HuH-7 (cell line): ENCODE measurements at regions not wholly inside any gene's neighbourhood (a gene's known extent, or its start where the extent isn't known, plus 50 kb on each side); places are given as distances from the start of the nearest gene placed in this dataset.

Source experiments
- DNase-seq: peaks from one replicate; pipeline ENCODE4 v3.0.0; 2011; ENCODE audit warnings: low spot score

GRCh38 chr6:165985806-165986299, 181.8 kb downstream of the TBXT start:
- no peak for DNase-seq

- DNase-seq = no peak
These were observed 182.3 kb downstream of the TBXT start for GRCh38 chr6:165985281-165985805.

GRCh38 chr6:165984729-165985275, 182.8 kb downstream of the TBXT start:
- DNase-seq = no peak

DNA sequence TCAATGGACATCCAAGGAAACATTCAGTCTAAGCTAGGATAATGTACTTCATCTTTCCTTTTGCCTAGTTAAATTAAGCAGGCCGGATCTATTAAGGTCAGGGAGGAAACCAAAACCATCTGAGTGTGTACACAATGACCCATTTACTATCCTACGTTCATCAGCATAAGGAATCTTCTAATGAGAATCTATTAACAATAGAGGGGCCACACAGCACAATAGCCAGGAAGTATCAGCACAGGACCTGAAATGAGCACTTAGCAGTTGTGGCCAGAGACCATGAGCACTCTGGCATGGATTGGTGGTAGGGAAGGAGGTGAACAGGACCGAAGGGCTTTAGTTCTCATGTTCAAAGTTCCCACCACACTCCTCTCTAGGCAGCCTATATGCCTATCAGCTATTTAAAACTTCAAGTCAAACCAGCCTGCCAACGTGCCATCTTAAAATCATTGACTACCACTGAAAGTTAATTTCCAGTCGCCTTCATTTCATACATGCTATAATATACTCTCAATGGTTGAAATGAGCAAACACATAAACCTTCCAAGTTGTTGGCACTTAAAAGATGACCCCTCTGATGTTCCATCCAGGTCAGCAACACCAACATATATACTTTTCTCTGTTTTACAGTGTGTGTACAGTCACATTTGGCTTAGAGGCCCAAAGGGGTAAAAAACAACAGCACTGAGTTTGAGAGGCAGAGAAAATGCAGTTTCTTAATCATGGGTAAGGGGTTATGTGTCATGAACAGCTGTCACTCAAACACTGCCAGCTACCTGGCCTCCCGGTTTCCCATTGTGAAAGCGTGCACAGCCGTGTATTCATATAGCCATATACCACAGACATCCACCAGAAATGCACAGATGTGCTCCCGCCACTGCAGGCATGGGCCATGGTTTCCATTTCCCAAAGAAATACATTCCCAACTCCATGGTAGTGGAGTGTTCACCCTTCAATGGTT, 184.3 kb downstream of the TBXT start:
- no peak for DNase-seq

DNA sequence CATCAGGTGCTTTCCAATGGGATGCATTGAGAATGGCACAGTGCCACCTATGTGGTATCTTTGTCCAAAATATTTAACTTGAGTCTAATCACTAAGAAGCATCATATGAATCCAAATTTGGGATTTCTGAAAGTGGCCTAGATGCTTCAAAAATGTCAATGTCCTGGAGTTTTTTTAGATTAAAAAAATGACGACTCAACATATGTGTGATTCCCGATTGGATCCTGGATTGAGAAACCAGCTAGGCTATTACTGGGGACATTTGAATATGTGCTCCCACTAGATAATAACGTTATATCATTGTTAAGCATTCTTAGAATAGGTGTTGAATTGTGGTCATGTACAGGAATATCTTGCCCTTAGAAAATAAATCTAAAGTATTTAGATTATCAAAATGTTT, 189.2 kb downstream of the TBXT start:
- no peak for DNase-seq

DNA sequence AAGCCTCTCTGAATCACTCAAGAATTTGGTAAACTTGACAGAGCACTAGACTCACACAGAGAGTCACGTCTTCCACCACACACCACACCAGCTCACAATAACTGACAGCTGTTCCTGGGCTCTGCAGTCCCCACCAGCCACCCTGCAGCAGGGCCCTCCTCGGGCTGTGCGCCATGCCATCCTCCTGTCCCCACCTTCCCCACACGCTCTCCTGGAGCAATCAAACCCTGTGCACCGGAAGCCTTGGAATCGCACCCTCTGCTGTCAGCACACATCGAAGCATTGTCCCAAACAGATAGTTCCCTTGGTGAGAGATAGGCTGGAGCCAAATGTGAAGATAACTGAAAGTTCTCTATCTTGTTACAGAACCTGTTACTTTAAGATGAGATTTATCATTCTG, 191.0 kb downstream of the TBXT start:
- DNase-seq = no peak

- DNase-seq = no peak
These were observed 192.8 kb downstream of the TBXT start for GRCh38 chr6:165974817-165975216.

DNA sequence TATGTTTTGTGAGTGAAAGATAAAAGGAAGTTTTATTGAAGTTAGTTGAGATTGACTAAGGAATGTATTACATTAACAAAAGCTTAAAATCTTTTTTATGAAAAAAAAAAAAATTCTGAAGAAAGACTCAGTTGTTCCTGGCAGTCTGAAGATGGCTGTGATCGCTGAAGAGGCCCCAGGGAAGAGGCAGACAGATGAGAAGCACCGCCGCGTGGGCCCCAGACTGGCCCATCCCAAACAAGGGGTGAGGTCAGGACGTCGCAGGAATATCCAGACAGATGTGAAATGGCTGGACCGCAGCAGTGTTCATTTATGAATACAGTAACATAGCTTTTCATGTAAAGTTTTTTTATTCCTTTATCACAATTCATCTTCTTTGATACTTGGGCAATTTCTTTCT, 194.2 kb downstream of the TBXT start:
- no peak for DNase-seq

- DNase-seq = no peak
These were observed 195.4 kb downstream of the TBXT start for GRCh38 chr6:165972139-165972802.

- DNase-seq = no peak
These were observed 196.4 kb downstream of the TBXT start for GRCh38 chr6:165971202-165971601.

GRCh38 chr6:165970001-165970400, 197.7 kb downstream of the TBXT start:
- no peak for DNase-seq

- DNase-seq = no peak
These were observed 198.5 kb downstream of the TBXT start for GRCh38 chr6:165969184-165969583.

GRCh38 chr6:165968408-165968807, 199.2 kb downstream of the TBXT start:
- DNase-seq = no peak

DNA sequence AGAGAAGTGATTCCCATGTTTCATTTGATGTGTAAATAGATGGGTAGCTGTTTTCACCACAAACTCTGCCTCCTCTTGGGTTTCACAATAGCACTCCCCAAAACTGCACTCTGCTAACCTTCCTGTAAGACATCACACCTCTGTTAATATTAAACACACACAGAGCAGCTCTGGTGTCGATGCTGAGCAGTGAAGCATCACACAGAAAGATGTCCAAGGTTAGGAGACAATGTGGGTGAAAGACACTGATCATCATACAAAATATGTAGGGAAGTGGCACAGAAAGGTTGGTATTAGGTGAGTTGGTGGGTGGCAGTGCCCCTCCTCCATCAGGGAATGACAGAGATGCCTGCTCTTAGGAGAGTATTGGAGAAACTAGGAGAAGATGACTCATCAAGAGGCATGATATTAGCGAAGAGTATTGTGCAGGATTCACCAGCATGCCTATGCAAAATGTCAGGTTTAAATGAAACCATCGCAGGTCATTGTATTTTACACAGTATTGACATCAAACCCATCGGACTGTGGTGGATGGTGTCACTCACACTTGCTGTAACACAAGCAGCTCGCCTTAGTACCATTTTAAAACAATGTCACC, 199.7 kb downstream of the TBXT start:
- DNase-seq = no peak

GRCh38 chr6:165963750-165964149, 203.9 kb downstream of the TBXT start:
- DNase-seq = no peak

- no peak for DNase-seq
These were observed 205.3 kb downstream of the TBXT start for GRCh38 chr6:165962366-165962765.

DNA sequence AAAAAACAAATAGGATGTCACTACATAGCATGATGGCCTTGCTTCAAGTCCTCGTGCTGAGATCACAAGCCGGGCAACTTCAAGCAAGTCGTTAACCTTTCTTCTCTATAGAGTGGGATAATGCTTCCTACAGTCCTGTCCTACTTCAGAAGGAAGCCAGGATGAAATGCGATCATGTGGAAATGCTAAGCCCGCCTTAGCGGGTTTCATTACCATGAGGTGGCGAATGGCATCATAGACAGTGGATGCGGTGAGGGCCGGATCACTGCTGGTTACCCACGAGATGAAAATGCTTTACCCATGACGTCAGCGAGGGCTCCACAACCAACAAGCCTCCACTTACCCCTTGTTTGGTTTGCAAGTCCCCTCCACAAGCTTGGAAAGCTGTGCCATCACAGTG, 206.4 kb downstream of the TBXT start:
- no peak for DNase-seq

DNA sequence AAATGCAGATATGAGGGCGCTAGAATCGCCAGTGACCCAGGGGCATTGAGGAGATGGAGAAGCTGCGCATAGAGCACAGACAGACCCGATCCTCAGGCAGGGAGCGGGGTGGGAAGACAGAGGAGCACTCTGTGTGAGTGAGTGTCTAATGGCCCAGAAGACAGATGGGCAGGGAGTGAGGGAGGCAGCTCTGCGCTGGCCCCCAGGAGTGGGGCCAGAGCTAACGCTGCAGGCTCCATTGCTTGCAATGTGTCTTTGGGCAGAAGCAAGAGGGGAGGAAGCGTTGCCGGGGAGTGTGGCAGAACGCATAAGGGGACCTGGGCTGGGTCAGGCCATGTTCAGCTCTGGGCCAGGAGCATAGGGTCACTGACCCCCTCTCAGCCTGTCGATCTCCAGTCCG, 207.0 kb downstream of the TBXT start:
- no peak for DNase-seq

DNA sequence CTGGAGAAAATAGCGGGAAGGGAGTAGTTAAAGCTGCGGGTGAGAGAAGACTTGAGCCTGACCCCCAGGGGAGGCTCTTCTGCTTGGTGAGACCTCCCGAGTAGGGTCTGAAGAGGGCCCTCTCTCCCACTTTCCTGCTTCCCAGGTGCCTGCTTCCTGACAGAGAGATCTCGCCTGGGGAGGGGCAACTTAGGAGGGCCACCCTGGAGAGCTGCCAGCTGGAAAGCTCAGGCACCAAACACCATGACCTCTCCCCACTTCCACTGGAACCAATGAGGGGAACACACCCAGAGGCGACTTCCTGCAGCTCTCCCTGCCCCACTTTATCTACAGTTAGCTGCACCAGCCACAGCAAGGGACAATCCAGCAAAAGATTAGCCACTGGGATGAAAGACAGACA, 208.0 kb downstream of the TBXT start:
- DNase-seq = no peak

DNA sequence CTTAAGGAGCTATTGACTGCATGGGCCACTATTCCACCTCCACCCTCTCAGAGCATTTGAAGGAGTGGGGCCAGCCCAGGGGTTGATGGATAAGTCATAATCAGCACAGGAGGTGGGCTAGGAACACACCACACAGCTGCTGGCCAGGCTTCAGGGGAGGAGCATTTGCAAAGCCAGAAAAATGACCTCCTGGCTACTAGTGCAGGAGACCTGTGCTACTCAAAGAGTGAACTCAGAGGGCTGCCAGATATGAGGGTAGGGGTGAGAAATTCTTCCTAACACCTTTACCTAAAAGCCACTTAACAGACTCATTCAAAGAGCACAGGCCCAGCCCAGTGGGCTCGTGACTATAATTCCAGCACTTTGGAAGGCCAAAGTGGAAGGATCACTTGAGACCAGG, 210.8 kb downstream of the TBXT start:
- no peak for DNase-seq

DNA sequence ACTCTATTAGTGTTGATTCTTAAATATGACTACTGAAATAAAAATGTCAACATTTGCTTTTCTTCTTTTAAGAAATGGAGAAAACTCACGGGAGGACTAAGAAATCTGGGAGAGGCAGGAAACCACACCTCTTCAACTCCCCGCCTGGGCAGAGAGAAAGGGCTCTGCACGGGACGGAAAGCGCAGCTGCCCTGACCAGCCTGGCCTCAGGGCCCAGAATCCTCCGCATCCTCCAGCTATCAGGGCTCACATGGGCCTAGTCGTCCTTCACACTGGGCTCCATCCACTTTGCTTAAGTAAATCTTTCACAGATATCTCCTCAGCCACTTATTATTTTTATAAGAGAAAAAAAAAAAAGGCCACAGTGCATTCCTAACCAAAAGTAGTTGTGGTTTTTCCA, 215.1 kb downstream of the TBXT start:
- DNase-seq = no peak

- no peak for DNase-seq
These were observed 217.3 kb downstream of the TBXT start for GRCh38 chr6:165950316-165950715.
